CD4-positive, alpha-beta T cell treated with Interleukin-6 for 4 hours (primary cell): ENCODE measurements at regions not wholly inside any gene's neighbourhood (a gene's known extent, or its start where the extent isn't known, plus 50 kb on each side); places are given as distances from the start of the nearest gene placed in this dataset.

Source experiments
- DNase-seq: peaks from one replicate; pipeline ENCODE4 v3.0.0-alpha.2; 2020; ENCODE audit warnings: mixed read lengths

GRCh38 chr18:54772056-54772455, 56.2 kb upstream of the RAB27B start:
- no peak for DNase-seq

DNA sequence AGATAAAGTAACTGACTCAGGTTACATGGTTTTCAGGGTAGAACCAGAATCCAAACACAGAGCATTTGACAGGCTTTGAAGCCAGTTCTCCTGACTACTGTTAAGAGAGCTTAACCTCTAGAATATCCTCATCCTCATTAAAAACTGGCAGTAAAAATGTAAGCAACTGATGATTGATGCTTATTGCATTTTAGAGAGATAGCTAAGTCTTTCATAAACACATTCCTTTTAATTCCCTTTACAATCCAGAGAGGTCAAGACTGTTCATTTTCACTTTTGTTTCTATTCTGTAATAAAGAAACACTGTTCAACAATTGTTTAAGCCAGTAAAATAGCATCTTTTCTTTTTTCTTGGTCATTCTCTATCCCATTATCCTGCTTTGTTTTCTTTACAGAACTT, 53.9 kb upstream of the RAB27B start:
- DNase-seq = no peak

DNA sequence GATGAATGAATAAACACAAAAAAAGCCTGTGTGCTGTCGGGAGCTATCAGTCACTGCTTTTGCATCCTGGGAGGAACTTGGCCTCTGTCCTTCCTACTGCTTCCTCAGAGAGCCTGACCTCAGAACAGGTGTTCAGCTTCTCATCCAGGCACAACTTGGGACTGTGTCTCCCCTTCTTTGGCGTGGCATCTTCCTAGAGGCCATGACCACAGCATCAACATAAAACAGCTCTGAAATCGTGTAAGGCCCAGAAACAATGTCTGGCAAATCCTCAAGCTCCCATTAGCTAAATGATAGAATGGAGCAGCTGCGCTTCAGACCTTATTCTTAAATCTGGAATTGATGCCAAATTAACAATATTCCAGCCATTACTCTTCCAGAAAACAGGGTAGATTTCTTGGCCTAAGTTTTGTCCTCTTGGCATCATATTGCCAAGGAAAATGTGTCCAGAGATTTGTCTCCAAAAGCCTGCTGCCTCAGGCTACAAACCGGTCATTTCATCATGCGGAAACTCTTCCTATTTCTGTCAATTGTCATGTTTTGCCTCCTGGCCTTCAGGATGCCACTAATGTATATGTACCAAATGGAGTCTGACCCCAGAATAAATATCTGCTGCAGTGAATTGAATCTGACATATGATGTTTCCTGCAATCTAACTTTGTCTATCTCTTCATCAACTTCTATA, 53.2 kb upstream of the RAB27B start:
- DNase-seq = no peak

DNA sequence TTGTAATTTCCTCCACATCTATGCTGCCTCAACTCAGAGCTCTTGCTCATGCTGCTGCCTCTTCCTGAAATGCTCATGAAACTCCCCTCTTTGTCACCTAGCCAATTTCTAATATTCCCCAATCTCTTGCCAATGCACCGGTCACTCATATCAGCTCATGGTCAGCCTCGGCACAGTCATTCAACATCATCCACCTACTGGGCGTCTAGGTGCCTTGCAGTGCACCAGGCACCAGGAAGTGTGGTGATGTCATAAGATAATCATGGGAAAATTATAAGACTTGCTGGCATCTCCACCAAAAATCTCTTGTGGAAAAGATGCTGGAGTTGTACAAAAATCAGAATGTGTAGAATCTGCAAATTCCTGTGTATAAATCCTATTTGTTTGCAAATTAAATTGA, 52.6 kb upstream of the RAB27B start:
- DNase-seq = no peak

DNA sequence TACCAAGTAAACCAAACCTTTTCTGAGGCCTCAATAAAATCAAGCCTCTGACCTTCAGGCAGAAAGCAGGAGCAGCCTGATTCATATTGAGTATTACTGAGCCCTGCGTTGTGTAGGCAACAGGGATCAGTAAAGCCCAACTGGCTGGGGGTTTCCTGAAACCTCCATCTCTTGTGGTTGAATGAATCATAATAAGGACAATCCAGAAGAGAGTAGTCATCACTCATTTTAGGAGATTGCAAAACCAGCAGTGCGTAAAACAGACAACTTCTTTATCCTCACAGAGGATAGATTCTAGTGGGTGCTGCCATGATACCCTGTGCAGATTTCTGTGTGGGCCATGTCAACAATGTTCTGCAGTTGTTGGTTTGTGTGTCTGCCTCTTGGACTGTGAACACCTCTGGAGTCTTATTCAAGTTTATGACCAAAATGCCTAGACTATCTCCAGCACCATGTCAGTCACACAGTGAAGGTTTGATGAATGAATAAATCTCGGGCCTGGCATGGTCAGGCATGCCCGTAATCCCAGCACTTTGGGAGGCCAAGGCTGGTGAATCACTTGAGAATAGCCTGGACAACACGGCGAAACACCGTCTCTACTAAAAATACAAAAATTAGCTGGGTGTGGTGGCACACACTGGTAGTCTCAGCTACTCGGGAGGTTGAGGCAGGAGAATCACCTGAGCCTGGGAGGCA, 51.8 kb upstream of the RAB27B start:
- DNase-seq = no peak

DNA sequence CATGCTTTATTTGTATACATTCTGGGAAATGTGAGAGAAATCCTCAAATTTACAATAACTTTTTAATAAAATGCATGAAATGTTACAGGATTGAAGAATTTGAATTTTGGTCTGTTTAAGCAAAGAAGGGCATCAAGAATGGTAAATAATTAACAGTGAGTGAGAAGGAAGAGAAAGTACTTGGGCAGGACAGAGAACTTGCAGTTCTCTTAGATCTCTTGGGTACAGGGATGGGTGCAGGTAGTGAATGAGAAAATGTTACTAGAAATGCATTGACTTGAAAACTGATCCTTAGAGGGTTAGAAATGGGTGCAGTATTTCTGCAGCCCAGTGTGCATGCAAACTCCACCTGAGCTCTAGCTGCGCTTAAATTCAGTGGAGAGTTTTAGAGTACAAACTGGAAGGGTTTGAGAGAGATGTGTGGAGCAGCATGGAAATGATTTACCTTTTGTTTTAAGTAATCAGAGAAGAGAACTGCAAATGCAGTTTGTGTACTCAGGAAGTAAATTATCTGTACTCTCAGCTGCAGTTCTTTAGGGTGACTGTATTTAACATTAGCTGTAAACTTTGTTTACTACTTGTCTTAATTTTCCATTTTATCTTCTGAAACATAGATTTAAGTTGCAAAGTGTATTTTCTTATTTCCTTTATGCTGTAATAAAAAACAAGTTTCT, 51.0 kb upstream of the RAB27B start:
- no peak for DNase-seq

- DNase-seq = no peak
Observed at GRCh38 chr18:54777989-54778388, 50.3 kb upstream of the RAB27B start.
